GM12875 (cell line): ENCODE measurements at regions not wholly inside any gene's neighbourhood (a gene's known extent, or its start where the extent isn't known, plus 50 kb on each side); places are given as distances from the start of the nearest gene placed in this dataset.
A peak's percentile ranks its signal among the peaks of the same experiment; 100 is the strongest.

ENCODE experiments used
- H3K4me3 ChIP-seq: one replicate; pipeline ENCODE4 v1.5.1; 2011; ENCODE audit warnings: low read depth, low read length, control low read depth
- TF ChIP-seq, protein P1 (sequence below): IDR thresholded peaks from 2 replicates; pipeline ENCODE4 v1.5.1; 2011; ENCODE audit warnings: low read depth, mild to moderate bottlenecking, control low read depth, inconsistent platforms, low read length, moderate library complexity, borderline replicate concordance; ENCODE audit not compliant: insufficient read depth

DNA sequence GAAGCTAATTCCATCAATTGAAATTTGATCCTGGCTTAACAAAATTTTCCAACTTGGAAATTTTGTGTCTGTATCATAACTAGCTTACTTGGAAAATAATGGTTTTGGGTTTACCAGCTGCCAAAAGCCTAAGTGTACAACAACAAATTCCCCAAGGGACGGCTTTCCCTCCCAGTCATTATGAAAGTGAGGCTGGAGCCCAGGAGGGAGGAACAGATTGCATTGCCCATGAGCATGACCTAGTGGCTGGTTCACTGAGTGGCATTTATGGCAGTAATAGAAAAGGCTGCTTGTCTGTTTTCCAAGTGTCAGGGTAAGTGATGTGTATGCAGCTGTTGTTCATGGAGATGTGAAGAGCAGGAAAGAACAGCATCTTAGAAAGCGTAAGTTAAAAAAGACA is 70.8 kb upstream of the HHIP start:
- no peak overlapping the region for H3K4me3 ChIP-seq
- TF ChIP-seq, protein P1, sequence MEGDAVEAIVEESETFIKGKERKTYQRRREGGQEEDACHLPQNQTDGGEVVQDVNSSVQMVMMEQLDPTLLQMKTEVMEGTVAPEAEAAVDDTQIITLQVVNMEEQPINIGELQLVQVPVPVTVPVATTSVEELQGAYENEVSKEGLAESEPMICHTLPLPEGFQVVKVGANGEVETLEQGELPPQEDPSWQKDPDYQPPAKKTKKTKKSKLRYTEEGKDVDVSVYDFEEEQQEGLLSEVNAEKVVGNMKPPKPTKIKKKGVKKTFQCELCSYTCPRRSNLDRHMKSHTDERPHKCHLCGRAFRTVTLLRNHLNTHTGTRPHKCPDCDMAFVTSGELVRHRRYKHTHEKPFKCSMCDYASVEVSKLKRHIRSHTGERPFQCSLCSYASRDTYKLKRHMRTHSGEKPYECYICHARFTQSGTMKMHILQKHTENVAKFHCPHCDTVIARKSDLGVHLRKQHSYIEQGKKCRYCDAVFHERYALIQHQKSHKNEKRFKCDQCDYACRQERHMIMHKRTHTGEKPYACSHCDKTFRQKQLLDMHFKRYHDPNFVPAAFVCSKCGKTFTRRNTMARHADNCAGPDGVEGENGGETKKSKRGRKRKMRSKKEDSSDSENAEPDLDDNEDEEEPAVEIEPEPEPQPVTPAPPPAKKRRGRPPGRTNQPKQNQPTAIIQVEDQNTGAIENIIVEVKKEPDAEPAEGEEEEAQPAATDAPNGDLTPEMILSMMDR: peak; percentile 34; the same call in 1 of the 2 replicates

DNA sequence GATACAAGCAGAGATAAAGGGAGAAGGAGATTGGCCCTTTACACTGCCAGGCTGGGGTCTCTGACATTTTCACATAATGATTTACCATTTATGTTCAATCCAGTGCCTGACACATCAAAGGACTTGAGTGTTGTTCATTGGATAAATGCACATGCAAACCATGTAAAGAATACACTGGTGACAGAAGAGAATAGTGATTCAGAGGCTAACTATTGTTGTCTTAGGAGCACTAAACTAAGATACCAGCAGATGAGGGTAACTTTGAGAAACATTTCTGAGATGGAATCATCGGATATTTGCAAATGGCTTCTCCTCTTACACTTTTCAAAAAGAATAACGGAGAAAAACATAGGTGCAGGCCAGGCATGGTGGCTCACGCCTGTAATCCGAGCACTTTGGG is 67.3 kb upstream of the HHIP start:
- TF ChIP-seq, protein P1: no peak
- H3K4me3 ChIP-seq: no peak overlapping the region

DNA sequence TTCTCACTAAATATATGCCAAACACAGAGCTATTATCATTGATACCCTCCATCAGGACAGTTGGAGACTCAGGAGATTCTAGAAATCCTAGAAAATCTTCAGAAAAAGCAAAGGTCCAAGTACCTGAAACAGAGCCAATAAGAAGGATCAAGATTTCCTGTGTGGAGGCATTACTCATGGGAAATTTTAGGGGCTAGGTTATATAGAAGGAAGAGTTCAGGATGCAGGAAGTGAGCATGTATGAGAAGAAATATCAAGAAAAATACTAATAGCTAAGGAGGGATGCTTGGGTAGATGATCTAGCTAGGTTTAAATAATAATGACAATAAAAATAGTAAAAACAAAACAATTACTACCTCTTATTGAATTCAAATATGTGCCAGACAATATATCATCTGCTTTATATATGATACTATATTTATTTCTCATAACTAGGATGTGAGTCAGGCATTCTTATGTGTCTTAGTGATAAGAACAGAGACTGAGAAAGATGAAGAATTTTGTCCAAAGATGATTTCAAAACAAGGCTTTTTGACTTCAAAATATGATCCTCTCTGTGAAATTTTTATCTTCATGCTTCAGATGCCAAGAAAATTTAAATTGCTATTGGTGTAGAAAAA is 66.4 kb upstream of the HHIP start:
- TF ChIP-seq, protein P1: no peak
- H3K4me3 ChIP-seq: no peak overlapping the region

DNA sequence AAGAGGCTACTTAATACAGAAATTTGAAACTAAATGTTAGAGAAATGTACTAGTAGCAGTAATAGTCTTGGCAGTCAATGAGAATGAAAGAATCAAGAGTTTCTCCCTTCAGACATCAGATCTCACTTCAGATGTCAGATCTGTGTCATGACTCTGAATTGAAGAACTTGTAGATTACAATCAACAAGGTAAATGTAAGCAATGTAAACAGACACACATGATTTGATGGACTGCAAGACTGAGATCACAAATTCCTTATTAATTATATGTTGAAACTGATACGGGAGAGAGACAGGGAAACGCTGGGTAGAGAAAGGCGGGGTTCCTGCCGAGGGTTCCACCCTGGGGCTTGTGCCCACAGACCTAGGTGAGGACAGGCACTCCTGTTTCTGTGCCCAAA is 65.5 kb upstream of the HHIP start:
- TF ChIP-seq, protein P1: no peak
- no peak overlapping the region for H3K4me3 ChIP-seq

DNA sequence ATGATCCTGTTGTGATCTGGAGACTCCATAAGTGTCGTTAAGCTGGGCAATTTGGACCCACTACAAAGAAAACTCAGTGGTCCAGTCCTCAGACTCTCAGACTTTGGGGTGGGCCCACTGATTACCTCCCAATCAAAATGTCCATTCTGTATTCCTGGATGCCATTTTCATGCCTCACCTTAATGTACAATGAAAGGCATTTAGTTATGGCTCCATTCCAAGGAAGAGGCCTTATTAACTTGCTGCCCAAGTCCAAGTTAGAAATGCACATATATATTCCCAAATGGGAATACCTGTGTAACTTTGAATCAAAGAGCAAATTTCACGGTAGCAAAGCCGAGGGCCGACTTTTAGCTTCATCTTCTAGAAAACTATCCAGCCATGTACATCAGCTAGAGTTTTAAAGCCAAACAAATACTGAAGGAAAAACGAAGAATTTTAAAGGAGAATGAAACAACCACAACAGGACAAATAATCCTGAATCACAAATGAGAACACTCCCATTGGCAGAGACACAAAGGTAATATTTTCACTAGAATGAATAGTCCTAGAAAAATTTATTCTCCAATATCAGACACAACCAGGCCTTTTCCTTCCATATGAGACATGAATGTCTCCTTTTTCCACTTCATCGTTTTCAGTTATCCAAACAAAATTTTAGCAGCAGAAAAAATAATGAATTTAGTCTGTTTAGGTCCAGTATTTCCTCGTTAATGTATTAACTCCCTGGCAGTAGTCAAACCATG is 63.7 kb upstream of the HHIP start:
- no peak overlapping the region for H3K4me3 ChIP-seq
- TF ChIP-seq, protein P1: no peak

DNA sequence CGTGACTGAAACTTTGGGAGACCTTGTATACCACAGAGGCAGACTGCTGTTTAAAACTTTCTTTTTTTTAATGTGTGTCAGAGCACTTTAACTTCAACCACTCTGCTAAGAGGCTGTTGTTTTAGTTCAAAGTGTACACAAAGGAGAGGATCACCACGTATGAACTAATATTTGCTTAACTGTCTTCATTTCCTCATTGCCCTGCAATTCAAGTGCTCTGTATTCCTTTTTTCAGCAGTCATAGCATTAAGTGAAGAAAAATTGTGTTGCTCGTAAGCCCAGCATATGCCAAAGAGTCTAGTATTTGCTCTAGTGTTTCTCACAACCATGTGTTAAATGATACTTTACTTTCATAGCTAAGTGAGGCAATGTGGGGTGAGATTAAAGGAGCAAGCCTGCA is 63.0 kb upstream of the HHIP start:
- H3K4me3 ChIP-seq: no peak overlapping the region
- TF ChIP-seq, protein P1: no peak

DNA sequence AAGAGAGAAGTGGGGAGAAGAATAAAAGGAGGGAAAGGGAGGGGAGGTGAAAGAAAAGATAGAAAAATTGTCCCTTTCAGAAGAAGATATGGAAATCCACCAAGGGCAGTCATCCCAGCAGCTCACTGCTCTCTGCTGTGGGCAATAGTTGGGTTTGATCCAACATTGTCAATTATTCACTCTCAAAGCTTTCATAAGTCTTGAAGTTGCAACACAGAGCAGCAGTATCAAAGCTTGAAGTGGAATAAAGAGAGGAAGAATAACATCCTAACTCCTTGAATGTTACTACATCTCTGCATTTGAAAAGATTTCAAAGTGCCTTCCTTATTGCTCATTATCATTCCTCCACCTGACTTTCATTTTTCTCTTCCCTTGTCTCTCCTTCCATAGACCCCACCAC is 62.3 kb upstream of the HHIP start:
- TF ChIP-seq, protein P1: no peak
- H3K4me3 ChIP-seq: no peak overlapping the region
